GM13977 (cell line): ENCODE measurements at regions not wholly inside any gene's neighbourhood (a gene's known extent, or its start where the extent isn't known, plus 50 kb on each side); places are given as distances from the start of the nearest gene placed in this dataset.

Source experiments
- DNase-seq: peaks from one replicate; pipeline ENCODE4 v3.0.0; 2012; ENCODE audit warnings: low spot score
- CTCF ChIP-seq: IDR thresholded peaks from 2 replicates; pipeline ENCODE4 v1.5.1; 2012; ENCODE audit warnings: mild to moderate bottlenecking, control low read depth; ENCODE audit not compliant: insufficient read depth; ENCODE audit errors: extremely low read depth, missing control alignments
- in situ Hi-C: fragments of 300-500 bp; cut with MboI; formaldehyde crosslinking; loops from one replicate; pipeline ENCODE4 v1.12.0; 2022; ENCODE audit warnings: low sequenced_read_pairs, low pct_unique_long_range_greater_than_20kb, mixed read lengths, inconsistent platforms; ENCODE audit not compliant: unreplicated experiment

DNA sequence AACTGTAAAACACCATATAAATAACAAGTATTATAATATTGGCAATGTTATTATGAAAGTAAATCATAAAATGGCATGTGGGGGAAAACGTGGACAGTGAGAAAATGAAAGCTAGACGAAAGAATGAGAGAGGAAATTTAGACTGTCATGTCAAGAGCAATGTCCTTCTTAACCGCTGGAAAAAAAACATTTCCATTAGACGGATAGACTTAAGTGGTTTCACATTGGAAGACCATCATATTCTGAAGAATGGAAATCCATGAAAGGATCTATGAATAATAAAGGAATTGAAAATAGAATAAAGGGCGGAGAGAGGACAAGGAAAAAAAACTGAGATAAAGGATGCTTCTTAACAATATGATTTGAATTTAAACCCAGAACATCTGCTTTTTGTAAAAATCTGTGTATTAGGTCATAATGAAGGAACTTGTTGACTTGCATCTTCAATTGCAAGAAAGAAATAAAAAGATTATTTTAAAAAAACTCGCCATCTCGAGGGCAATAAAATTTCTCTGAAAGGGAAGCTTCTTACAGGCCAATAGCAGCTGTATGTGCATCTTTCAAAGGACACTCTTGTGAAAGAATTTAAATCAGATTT lies 90.6 kb downstream of the SPRY2 start:
- no peak for TF ChIP-seq CTCF
- in situ Hi-C loops, result no loop called here
- DNase-seq, result no peak

DNA sequence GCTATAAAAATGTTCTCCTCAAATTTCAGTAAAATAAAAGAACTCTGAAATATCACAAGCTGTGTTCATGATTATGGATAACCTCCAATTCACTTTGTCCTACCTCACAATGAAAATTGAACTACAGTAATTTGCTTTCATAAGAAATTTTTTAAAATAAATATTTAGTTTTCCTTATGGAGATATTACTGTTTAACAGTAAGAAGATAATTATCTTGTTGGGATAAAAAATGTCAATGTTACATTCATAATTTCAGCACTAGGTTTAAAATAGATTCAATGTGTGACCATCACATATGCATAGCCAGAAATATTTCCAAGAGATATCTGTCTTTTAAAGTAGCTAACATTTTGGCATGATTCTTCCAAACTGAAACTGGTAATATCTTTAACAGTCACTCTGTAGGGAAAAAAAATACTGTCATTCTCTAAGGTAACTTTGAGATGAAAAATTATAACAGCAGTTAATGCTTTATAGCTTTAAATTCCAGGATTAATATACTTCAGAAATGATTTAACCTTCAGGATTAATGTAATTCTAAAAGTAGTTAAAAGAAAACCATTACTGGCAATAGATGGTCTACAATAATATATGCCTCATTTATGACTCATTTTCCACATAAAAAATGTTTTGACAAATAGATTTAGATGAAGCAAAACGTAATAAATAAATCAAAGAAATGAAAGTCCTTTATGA lies 91.3 kb downstream of the SPRY2 start:
- TF ChIP-seq CTCF, result no peak
- in situ Hi-C loops, result no loop called here
- no peak for DNase-seq

GRCh38 chr13:80245162-80245733 lies 95.7 kb downstream of the SPRY2 start:
- DNase-seq, result no peak
- TF ChIP-seq CTCF, result no peak
- in situ Hi-C loops, result no loop called here

DNA sequence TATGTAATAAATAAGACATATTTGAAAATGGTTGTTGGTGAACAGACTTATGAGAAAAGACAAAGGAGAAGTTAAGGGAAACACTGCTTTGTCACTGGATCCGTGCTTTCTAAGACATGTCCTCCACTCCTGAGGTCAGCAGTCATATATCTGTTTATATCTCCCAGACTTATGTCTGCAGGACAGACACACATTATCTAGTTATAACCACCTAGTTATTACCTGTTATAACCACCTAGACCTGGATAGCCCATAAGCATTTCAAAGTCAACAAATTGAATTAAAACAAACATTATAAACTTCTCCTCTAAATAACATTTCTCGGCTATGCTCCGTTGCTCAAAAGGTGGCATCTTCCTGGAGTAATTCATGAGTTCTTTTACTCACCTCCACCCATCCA lies 96.4 kb downstream of the SPRY2 start:
- no peak for TF ChIP-seq CTCF
- in situ Hi-C loops, result no loop called here
- no peak for DNase-seq

DNA sequence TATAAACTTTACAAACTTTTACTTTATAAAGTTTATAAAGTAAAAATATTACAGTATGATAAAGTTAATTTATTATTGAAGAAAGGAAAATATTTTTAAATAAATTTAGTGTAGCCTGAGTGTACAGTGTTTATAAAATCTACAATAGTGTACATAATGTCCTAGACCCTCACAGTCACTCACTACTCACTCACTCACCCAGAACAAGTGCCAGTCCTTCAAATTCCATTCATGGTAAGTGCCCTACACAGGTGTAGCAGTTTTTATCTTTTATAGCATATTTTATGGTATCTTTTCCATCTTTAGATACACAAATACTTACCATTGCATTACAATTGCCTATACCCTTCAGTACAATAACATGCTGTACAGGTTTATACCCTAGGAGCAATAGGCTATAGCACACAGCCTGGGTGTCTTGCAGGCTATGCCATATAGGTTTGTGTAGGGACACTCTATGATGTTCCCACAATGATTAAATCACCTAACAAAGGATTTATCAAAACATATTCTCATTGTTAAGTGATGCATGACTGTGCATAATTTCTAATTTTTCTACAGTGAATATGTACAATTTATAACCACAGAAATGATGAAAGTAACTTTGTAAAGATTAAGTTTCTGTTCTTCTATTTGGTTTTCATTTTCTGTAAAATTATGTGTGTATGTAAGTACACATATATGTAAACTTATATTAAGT lies 98.0 kb downstream of the SPRY2 start:
- in situ Hi-C loops, result no loop called here
- no peak for TF ChIP-seq CTCF
- DNase-seq, result no peak

DNA sequence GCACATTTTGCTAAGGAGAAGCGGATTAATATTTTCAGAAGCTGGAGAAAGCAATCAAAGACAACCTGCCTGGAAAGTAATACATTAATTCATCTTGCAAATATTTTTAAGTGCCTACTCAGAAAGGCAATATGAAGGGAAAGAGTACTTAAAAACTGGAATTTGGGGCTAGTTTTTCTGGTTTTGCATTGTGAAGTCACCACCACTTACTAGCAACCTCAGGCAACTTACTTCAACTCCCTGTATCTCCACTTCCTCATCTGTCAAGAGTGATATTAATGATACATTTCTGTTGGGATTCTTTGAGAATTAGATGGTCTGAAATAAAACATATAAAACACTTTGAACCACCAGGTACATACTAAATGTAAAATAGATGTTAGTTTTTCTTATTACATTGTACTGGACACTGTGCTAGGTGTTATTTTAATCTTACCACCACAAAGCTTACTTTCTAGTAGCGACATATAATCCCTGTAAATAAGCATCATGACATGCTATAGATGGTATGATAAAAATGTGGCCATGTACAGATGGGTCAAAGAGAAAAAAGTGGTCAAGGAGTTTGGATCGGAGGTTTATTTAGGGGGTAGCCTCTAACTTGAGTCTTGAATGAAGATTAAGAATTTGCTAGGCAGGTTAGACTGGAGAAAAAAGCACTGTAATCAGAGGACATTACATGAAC lies 101.2 kb downstream of the SPRY2 start:
- TF ChIP-seq CTCF, result no peak
- in situ Hi-C loops, result no loop called here
- no peak for DNase-seq
